T-cell (primary cell): ENCODE measurements at regions not wholly inside any gene's neighbourhood (a gene's known extent, or its start where the extent isn't known, plus 50 kb on each side); places are given as distances from the start of the nearest gene placed in this dataset.

Source experiments
- ATAC-seq, 4 experiments: fragments of 200-7000 bp in 3 of 4; fragments of 150-1000 bp in 1 of 4; cut with Tn5 transposase; replicated peaks in 1 of 4; 1 replicate in 3 of 4; 2 replicates in 1 of 4; pipeline ENCODE4 v1.10.0; 2021; ENCODE audit warnings: moderate library complexity in 3 of 4, mild to moderate bottlenecking in 2 of 4, moderate number of reproducible peaks in 1 of 4
- CTCF ChIA-PET, 2 donors: fragments of 300-600 bp; sonication (Branson Sonifier 250); formaldehyde crosslinking; loops; one replicate each; lab custom pipeline; 2022; ENCODE audit warnings: antibody characterized with exemption in 2 of 2; lab: Charles Lee
- POLR2A ChIA-PET, 2 donors: fragments of 300-600 bp; sonication (Branson Sonifier 250); formaldehyde crosslinking; loops; one replicate each; lab custom pipeline; 2022; ENCODE audit warnings: antibody characterized with exemption in 2 of 2; lab: Charles Lee
- DNase-seq, 35 experiments: peaks; one replicate each; pipeline versions ENCODE4 v3.0.0 to v3.0.0-alpha.2; 2013 to 2023
- H3K27ac ChIP-seq: one replicate; pipeline ENCODE4 v1.5.1; 2013; ENCODE audit warnings: low read length
- H3K27me3 ChIP-seq, 2 experiments: replicated peaks in 1 of 2; 1 replicate in 1 of 2; 2 replicates in 1 of 2; pipeline versions ENCODE4 v1.6.1 to v1.7.0; 2013; ENCODE audit warnings: low read length in 1 of 2, mixed read lengths in 1 of 2; ENCODE audit not compliant: control insufficient read depth in 2 of 2, insufficient read depth in 2 of 2; ENCODE audit errors: extremely low read depth in 1 of 2
- H3K36me3 ChIP-seq, 2 donors: 1 replicate in 1 of 2; 2 replicates in 1 of 2; pipeline versions ENCODE4 v1.6.1 to v1.7.0; 2013; ENCODE audit warnings: low read length in 1 of 2; ENCODE audit not compliant: control insufficient read depth in 2 of 2, insufficient read depth in 1 of 2; ENCODE audit errors: extremely low read depth in 1 of 2
- H3K4me1 ChIP-seq, 2 experiments: 1 replicate in 1 of 2; 2 replicates in 1 of 2; pipeline versions ENCODE4 v1.6.1 to v1.7.0; 2013; ENCODE audit warnings: low read length in 2 of 2, mixed read lengths in 1 of 2; ENCODE audit not compliant: insufficient read depth in 2 of 2, control insufficient read depth in 1 of 2; ENCODE audit errors: extremely low read depth in 1 of 2
- H3K4me3 ChIP-seq, 2 donors: 1 replicate in 1 of 2; 2 replicates in 1 of 2; pipeline versions ENCODE4 v1.5.1 to v1.7.0; 2013; ENCODE audit warnings: mild to moderate bottlenecking in 2 of 2, low read length in 1 of 2, moderate library complexity in 1 of 2; ENCODE audit not compliant: control insufficient read depth in 1 of 2; ENCODE audit errors: extremely low read depth in 1 of 2
- H3K9me3 ChIP-seq: 2 replicates; pipeline ENCODE4 v1.7.0; 2013
- H3K27ac Mint-ChIP-seq, 2 donors: one replicate each; pipeline ENCODE4 v1.8.0; 2020 to 2021; ENCODE audit warnings: mild to moderate bottlenecking in 2 of 2, mixed read lengths in 2 of 2
- H3K27me3 Mint-ChIP-seq, 2 donors: one replicate each; pipeline ENCODE4 v1.8.0; 2021 to 2022; ENCODE audit warnings: mixed read lengths in 2 of 2
- H3K36me3 Mint-ChIP-seq: one replicate; pipeline ENCODE4 v1.8.0; 2021; ENCODE audit warnings: mixed read lengths
- H3K4me1 Mint-ChIP-seq, 3 donors: one replicate each; pipeline ENCODE4 v1.8.0; 2020 to 2022; ENCODE audit warnings: mixed read lengths in 3 of 3, mild to moderate bottlenecking in 1 of 3
- H3K4me3 Mint-ChIP-seq, 3 donors: one replicate each; pipeline ENCODE4 v1.8.0; 2020 to 2022; ENCODE audit warnings: mild to moderate bottlenecking in 3 of 3, mixed read lengths in 3 of 3, moderate library complexity in 3 of 3
- H3K9me3 Mint-ChIP-seq, 3 donors: one replicate each; pipeline ENCODE4 v1.8.0; 2020 to 2022; ENCODE audit warnings: mixed read lengths in 3 of 3
- WGBS: methylation state at CpG from one replicate; pipeline ENCODE4 v1.1.5; 2013; ENCODE audit warnings: missing lambda C conversion rate; ENCODE audit not compliant: insufficient coverage; 5-methylcytosine and 5-hydroxymethylcytosine counted together

DNA sequence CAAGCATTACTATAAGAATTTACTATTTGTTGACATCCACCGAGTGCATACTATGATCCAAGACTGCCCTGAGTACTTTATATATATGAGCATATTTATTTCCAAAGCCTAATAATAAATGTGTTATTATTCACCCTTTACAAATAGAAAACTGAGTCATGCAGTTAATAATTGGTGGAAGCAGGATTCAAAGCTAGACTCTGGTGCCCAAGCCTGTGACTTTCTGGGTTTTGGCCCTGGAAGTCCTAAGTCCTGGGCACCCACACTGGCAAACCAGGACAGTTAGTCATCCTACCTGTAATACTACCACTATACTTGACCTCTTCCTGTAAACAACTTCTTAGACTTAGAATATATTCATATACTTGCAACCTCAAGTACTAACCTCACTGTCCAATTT lies 257.4 kb upstream of the IRX5 start:
- Histone ChIP-seq H3K27me3 (no peaks in the 10 kb centered on the region), H3K36me3 (no peaks in the 10 kb centered on the region), H3K9me3 (no peaks in the 10 kb centered on the region), H3K4me3 (no peak overlapping the region), H3K4me1 (no peaks in the 10 kb centered on the region), H3K27ac (no peak overlapping the region)
- no peaks in the 10 kb centered on the region for H3K27me3 Mint-ChIP-seq
- ChIA-PET POLR2A (no interaction called here), CTCF (no interaction called here)
- ATAC-seq = no peak
- DNase-seq = no peak
- H3K4me3 Mint-ChIP-seq = no peak overlapping the region
- whole genome bisulfite sequencing = no CpG with 5 or more reads among the region's 1 CpG
- H3K36me3 Mint-ChIP-seq = no peaks in the 10 kb centered on the region
- H3K4me1 Mint-ChIP-seq = no peaks in the 10 kb centered on the region
- no peak overlapping the region for H3K27ac Mint-ChIP-seq
- peaks cover 0 to 8% (median 0%) of the 10 kb centered on the region in 3 donors for H3K9me3 Mint-ChIP-seq

DNA sequence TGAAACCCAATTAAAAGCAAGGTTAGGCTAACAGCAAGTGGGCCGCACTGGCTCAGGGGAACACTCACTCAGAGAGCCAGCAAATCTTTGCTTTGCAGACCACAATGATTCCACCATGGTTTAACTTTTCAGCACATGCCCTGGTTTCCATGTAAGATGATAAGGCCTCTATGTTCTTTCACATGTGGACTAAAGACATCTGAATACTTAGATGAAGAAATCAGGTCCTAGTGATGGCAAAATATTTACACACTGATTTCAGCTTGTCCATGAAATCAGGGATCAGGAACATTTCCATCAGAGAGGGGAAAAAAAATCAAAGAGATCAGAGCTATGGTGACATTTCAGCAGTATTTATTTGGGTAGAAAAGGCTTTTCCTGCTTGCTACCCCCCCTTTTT lies 258.2 kb upstream of the IRX5 start:
- Mint-ChIP-seq H3K27me3 (no peaks in the 10 kb centered on the region), H3K27ac (no peak overlapping the region), H3K9me3 (peaks cover 0 to 8% (median 0%) of the 10 kb centered on the region in 3 donors), H3K4me1 (no peaks in the 10 kb centered on the region), H3K4me3 (no peak overlapping the region), H3K36me3 (no peaks in the 10 kb centered on the region)
- H3K27ac ChIP-seq = no peak overlapping the region
- ATAC-seq = no peak
- no peaks in the 10 kb centered on the region for H3K4me1 ChIP-seq
- H3K4me3 ChIP-seq = no peak overlapping the region
- no peaks in the 10 kb centered on the region for H3K36me3 ChIP-seq
- ChIA-PET CTCF (no interaction called here), POLR2A (no interaction called here)
- DNase-seq = no peak
- no peaks in the 10 kb centered on the region for H3K9me3 ChIP-seq
- WGBS = 71% methylated on average over 1 of the region's 1 CpG
- no peaks in the 10 kb centered on the region for H3K27me3 ChIP-seq

- POLR2A ChIA-PET = no interaction called here
- Histone ChIP-seq H3K9me3 (no peaks in the 10 kb centered on the region), H3K4me1 (no peaks in the 10 kb centered on the region), H3K4me3 (no peak overlapping the region), H3K27ac (no peak overlapping the region), H3K27me3 (peaks cover 0 to 7% of the 10 kb centered on the region in 2 experiments), H3K36me3 (no peaks in the 10 kb centered on the region)
- peaks cover 0 to under 1% (median under 1%) of the 10 kb centered on the region in 3 donors for H3K9me3 Mint-ChIP-seq
- no peak overlapping the region for H3K4me3 Mint-ChIP-seq
- no peak overlapping the region for H3K27ac Mint-ChIP-seq
- CTCF ChIA-PET = no interaction called here
- H3K36me3 Mint-ChIP-seq = no peaks in the 10 kb centered on the region
- peaks cover 4 to 8% (median 8%) of the 10 kb centered on the region in 3 donors for H3K4me1 Mint-ChIP-seq
- WGBS = no CpG with 5 or more reads among the region's 2 CpGs
- ATAC-seq = no peak
- no peak for DNase-seq
- H3K27me3 Mint-ChIP-seq = peaks cover 25 to 30% of the 10 kb centered on the region in 2 donors
These were observed 273.0 kb upstream of the IRX5 start for GRCh38 chr16:54657709-54658102.

GRCh38 chr16:54657058-54657708 lies 273.5 kb upstream of the IRX5 start:
- no peaks in the 10 kb centered on the region for H3K36me3 Mint-ChIP-seq
- H3K9me3 ChIP-seq = no peaks in the 10 kb centered on the region
- H3K4me3 Mint-ChIP-seq = no peak overlapping the region
- H3K4me1 Mint-ChIP-seq = peaks cover 4 to 8% (median 8%) of the 10 kb centered on the region in 3 donors
- POLR2A ChIA-PET = no interaction called here
- H3K27me3 ChIP-seq = peaks cover 0 to 7% of the 10 kb centered on the region in 2 experiments
- ATAC-seq = no peak
- CTCF ChIA-PET = no interaction called here
- H3K27ac ChIP-seq = no peak overlapping the region
- no peaks in the 10 kb centered on the region for H3K4me1 ChIP-seq
- no peak for DNase-seq
- H3K36me3 ChIP-seq = no peaks in the 10 kb centered on the region
- WGBS = no CpG with 5 or more reads among the region's 5 CpGs
- no peak overlapping the region for H3K27ac Mint-ChIP-seq
- H3K9me3 Mint-ChIP-seq = no peaks in the 10 kb centered on the region
- H3K27me3 Mint-ChIP-seq = peaks cover 25 to 30% of the 10 kb centered on the region in 2 donors
- H3K4me3 ChIP-seq = no peak overlapping the region

- peaks cover 0 to 5% of the 10 kb centered on the region in 2 experiments for H3K27me3 ChIP-seq
- CTCF ChIA-PET = no interaction called here
- H3K4me3 ChIP-seq = no peak overlapping the region
- DNase-seq (no peak), ATAC-seq (no peak)
- no peaks in the 10 kb centered on the region for H3K4me1 ChIP-seq
- no peak overlapping the region for H3K27ac Mint-ChIP-seq
- no peaks in the 10 kb centered on the region for H3K36me3 Mint-ChIP-seq
- H3K9me3 Mint-ChIP-seq = no peaks in the 10 kb centered on the region
- no peaks in the 10 kb centered on the region for H3K9me3 ChIP-seq
- WGBS = 8% methylated on average over 10 of the region's 14 CpGs
- H3K4me1 Mint-ChIP-seq = peaks cover 4 to 8% (median 8%) of the 10 kb centered on the region in 3 donors
- no peaks in the 10 kb centered on the region for H3K36me3 ChIP-seq
- POLR2A ChIA-PET = no interaction called here
- peaks cover 25 to 32% of the 10 kb centered on the region in 2 donors for H3K27me3 Mint-ChIP-seq
- H3K4me3 Mint-ChIP-seq = no peak overlapping the region
- H3K27ac ChIP-seq = no peak overlapping the region
These were observed 275.5 kb upstream of the IRX5 start for GRCh38 chr16:54655121-54655590.

- no peaks in the 10 kb centered on the region for H3K4me1 ChIP-seq
- H3K27me3 ChIP-seq = peaks cover 0 to 6% of the 10 kb centered on the region in 2 experiments
- 63% methylated on average over 8 of the region's 12 CpGs for WGBS
- no peak overlapping the region for H3K4me3 ChIP-seq
- H3K27ac ChIP-seq = no peak overlapping the region
- no peaks in the 10 kb centered on the region for H3K9me3 ChIP-seq
- peaks cover 26 to 32% of the 10 kb centered on the region in 2 donors for H3K27me3 Mint-ChIP-seq
- CTCF ChIA-PET = interaction anchor here in 1 of 2 donors (0.6 kb wide), 1 partner anchor 367 kb away, joined by 3 read pairs; no protein-coding TSS in a partner anchor
- H3K4me3 Mint-ChIP-seq = no peak overlapping the region
- ATAC-seq (no peak), DNase-seq (no peak)
- peaks cover 4 to 8% (median 8%) of the 10 kb centered on the region in 3 donors for H3K4me1 Mint-ChIP-seq
- H3K9me3 Mint-ChIP-seq = no peaks in the 10 kb centered on the region
- H3K36me3 ChIP-seq = no peaks in the 10 kb centered on the region
- no peaks in the 10 kb centered on the region for H3K36me3 Mint-ChIP-seq
- H3K27ac Mint-ChIP-seq = no peak overlapping the region
- POLR2A ChIA-PET = no interaction called here
These were observed 276.2 kb upstream of the IRX5 start for GRCh38 chr16:54654429-54654828.
